T-helper 2 cell treated with Interferon-gamma antibody and Interleukin-4, amounts not matched to agents 100 ng/mL and 5 ng/mL, for 36 hours (primary cell): ENCODE measurements at regions not wholly inside any gene's neighbourhood (a gene's known extent, or its start where the extent isn't known, plus 50 kb on each side); places are given as distances from the start of the nearest gene placed in this dataset.

Experiments used
- intact Hi-C: fragments of 100-400 bp; cut with micrococcal nuclease; formaldehyde crosslinking; loops from one replicate; pipeline ENCODE4 v1.15.1; 2023

- intact Hi-C loops = no loop called here
These were observed 102.9 kb downstream of the PFKFB3 start for GRCh38 chr10:6305401-6306321.

GRCh38 chr10:6306917-6307316, 104.2 kb downstream of the PFKFB3 start:
- intact Hi-C loops = no loop called here

- intact Hi-C loops = no loop called here
These were observed 107.1 kb downstream of the PFKFB3 start for GRCh38 chr10:6309816-6310215.

GRCh38 chr10:6310977-6311376, 108.2 kb downstream of the PFKFB3 start:
- intact Hi-C loops = no loop called here

- intact Hi-C loops = no loop called here
These were observed 109.1 kb downstream of the PFKFB3 start for GRCh38 chr10:6311700-6312330.

GRCh38 chr10:6312636-6313035, 109.9 kb downstream of the PFKFB3 start:
- intact Hi-C loops = no loop called here

GRCh38 chr10:6313111-6313895, 110.6 kb downstream of the PFKFB3 start:
- intact Hi-C loops = no loop called here

GRCh38 chr10:6314620-6315205, 112.0 kb downstream of the PFKFB3 start:
- intact Hi-C loops = no loop called here

GRCh38 chr10:6319119-6319518, 116.4 kb downstream of the PFKFB3 start:
- intact Hi-C loops = no loop called here

GRCh38 chr10:6320320-6321010, 117.7 kb downstream of the PFKFB3 start:
- intact Hi-C loops = no loop called here

GRCh38 chr10:6321880-6322279, 119.1 kb downstream of the PFKFB3 start:
- intact Hi-C loops = no loop called here

- intact Hi-C loops = no loop called here
These were observed 120.1 kb downstream of the PFKFB3 start for GRCh38 chr10:6322805-6323204.

- intact Hi-C loops = no loop called here
These were observed 125.4 kb downstream of the PFKFB3 start for GRCh38 chr10:6327961-6328698.

- intact Hi-C loops = no loop called here
These were observed 126.1 kb downstream of the PFKFB3 start for GRCh38 chr10:6328699-6329423.

- intact Hi-C loops = no loop called here
These were observed 130.4 kb downstream of the PFKFB3 start for GRCh38 chr10:6333086-6333485.

GRCh38 chr10:6333973-6334372, 131.2 kb downstream of the PFKFB3 start:
- intact Hi-C loops = no loop called here

- intact Hi-C loops = no loop called here
These were observed 133.3 kb downstream of the PFKFB3 start for GRCh38 chr10:6336016-6336415.

- intact Hi-C loops = no loop called here
These were observed 134.7 kb downstream of the PFKFB3 start for GRCh38 chr10:6337382-6337781.

- intact Hi-C loops = no loop called here
These were observed 135.6 kb downstream of the PFKFB3 start for GRCh38 chr10:6338361-6338760.
